ENCODE measurements at regions not wholly inside any gene's neighbourhood (a gene's known extent, or its start where the extent isn't known, plus 50 kb on each side); places are given as distances from the start of the nearest gene placed in this dataset.

DNA sequence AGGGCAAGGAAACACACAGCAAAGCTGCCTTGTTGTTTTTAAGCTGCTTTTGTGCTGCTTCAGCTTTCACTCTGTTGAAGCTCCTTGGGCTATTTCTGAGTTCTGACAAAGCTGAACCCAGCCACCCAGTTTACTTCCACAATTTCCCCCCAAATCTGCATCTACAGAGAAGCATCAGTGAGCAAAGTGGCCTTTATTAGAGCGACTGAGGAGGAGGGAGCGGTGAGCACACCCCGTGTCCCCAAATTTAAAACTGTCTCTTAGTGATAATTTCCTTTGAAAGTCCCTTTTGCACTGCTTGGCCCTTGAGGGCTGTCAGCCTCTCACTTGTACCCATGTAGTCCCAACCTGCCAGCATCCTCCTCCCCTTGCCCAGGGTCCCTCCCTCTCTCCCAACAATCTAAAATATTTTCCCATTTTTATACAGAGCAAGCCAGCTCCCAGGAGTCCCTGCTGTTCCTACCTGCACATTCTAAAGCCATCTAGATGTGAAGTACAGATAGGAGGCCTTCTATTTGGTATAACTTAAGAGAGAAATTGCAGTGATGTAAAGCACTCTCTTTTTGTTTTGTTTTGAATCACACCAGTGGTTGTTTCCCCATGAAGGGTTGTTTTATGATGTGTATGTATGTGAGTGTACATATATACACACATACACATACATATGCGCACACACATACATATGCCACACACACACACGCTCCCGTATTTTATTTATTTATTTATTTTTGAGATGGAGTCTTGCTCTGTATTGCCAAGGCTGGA lies 313.5 kb downstream of the TLE4 start:
- Histone ChIP-seq H3K27me3 (peaks cover 7% of the 10 kb centered on the region), H2AFZ (no peak overlapping the region), H3K4me2 (no peak overlapping the region), H3K4me1 (ENCODE audit: insufficient read depth) (no peaks in the 10 kb centered on the region), H3K27ac (no peak overlapping the region), H3K36me3 (replicated peaks; ENCODE audit: insufficient read depth, low read depth) (no peaks in the 10 kb centered on the region), H3K9me3 (ENCODE audit: low read depth) (no peaks in the 10 kb centered on the region), H3K4me3 (no peak overlapping the region), H3K79me2 (no peaks in the 10 kb centered on the region), H4K20me1 (ENCODE audit: insufficient read depth, poor library complexity, severe bottlenecking) (no peaks in the 10 kb centered on the region), H3K9me2 (replicated peaks; ENCODE audit: insufficient read depth) (no peaks in the 10 kb centered on the region)
- TF ChIP-seq EZH2 (IDR thresholded peaks at IDR 0.05; ENCODE audit: borderline replicate concordance) (no peak), EZH2phosphoT487 (IDR thresholded peaks at IDR 0.05; ENCODE audit: low read depth, severe bottlenecking, unreplicated experiment) (no peak)
- TF ChIP-seq, protein P1, sequence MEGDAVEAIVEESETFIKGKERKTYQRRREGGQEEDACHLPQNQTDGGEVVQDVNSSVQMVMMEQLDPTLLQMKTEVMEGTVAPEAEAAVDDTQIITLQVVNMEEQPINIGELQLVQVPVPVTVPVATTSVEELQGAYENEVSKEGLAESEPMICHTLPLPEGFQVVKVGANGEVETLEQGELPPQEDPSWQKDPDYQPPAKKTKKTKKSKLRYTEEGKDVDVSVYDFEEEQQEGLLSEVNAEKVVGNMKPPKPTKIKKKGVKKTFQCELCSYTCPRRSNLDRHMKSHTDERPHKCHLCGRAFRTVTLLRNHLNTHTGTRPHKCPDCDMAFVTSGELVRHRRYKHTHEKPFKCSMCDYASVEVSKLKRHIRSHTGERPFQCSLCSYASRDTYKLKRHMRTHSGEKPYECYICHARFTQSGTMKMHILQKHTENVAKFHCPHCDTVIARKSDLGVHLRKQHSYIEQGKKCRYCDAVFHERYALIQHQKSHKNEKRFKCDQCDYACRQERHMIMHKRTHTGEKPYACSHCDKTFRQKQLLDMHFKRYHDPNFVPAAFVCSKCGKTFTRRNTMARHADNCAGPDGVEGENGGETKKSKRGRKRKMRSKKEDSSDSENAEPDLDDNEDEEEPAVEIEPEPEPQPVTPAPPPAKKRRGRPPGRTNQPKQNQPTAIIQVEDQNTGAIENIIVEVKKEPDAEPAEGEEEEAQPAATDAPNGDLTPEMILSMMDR (IDR thresholded peaks at IDR 0.05; ENCODE audit: poor library complexity), result no peak
- WGBS (ENCODE audit: low lambda C conversion rate, missing lambda C conversion rate), result 99% methylated on average over 6 of the region's 6 CpGs
- DNase-seq (ENCODE audit: low spot score), result no peak

GRCh38 chr9:79884546-79884945 lies 312.8 kb downstream of the TLE4 start:
- Histone ChIP-seq H3K36me3 (replicated peaks; ENCODE audit: insufficient read depth, low read depth) (no peaks in the 10 kb centered on the region), H3K27ac (no peak overlapping the region), H3K9me3 (ENCODE audit: low read depth) (no peaks in the 10 kb centered on the region), H3K9me2 (replicated peaks; ENCODE audit: insufficient read depth) (no peaks in the 10 kb centered on the region), H3K27me3 (peaks cover 7% of the 10 kb centered on the region), H4K20me1 (ENCODE audit: insufficient read depth, poor library complexity, severe bottlenecking) (no peaks in the 10 kb centered on the region), H3K4me1 (ENCODE audit: insufficient read depth) (no peaks in the 10 kb centered on the region), H3K4me2 (no peak overlapping the region), H3K79me2 (no peaks in the 10 kb centered on the region), H3K4me3 (no peak overlapping the region), H2AFZ (no peak overlapping the region)
- WGBS (ENCODE audit: low lambda C conversion rate, missing lambda C conversion rate), result 70% methylated on average over 4 of the region's 4 CpGs
- no peak for DNase-seq (ENCODE audit: low spot score)
- no peak for TF ChIP-seq EZH2phosphoT487 (IDR thresholded peaks at IDR 0.05; ENCODE audit: low read depth, severe bottlenecking, unreplicated experiment)
- TF ChIP-seq EZH2 (IDR thresholded peaks at IDR 0.05; ENCODE audit: borderline replicate concordance), result no peak
- TF ChIP-seq, protein P1 (IDR thresholded peaks at IDR 0.05; ENCODE audit: poor library complexity), result no peak

- no peak for TF ChIP-seq EZH2phosphoT487 (IDR thresholded peaks at IDR 0.05; ENCODE audit: low read depth, severe bottlenecking, unreplicated experiment)
- TF ChIP-seq, protein P1 (IDR thresholded peaks at IDR 0.05; ENCODE audit: poor library complexity), result no peak
- no peak for TF ChIP-seq EZH2 (IDR thresholded peaks at IDR 0.05; ENCODE audit: borderline replicate concordance)
Observed at GRCh38 chr9:79883073-79883645, 311.4 kb downstream of the TLE4 start.

More at GRCh38 chr9:79883073-79883645, 311.4 kb downstream of the TLE4 start:
- H3K27me3 ChIP-seq, result peaks cover 7% of the 10 kb centered on the region
- no peaks in the 10 kb centered on the region for H3K36me3 ChIP-seq (replicated peaks; ENCODE audit: insufficient read depth, low read depth)
- no peaks in the 10 kb centered on the region for H3K79me2 ChIP-seq
- H3K4me1 ChIP-seq (ENCODE audit: insufficient read depth), result no peaks in the 10 kb centered on the region
- H3K9me2 ChIP-seq (replicated peaks; ENCODE audit: insufficient read depth), result no peaks in the 10 kb centered on the region
- H3K4me3 ChIP-seq, result no peak overlapping the region
- no peak for DNase-seq (ENCODE audit: low spot score)
- H4K20me1 ChIP-seq (ENCODE audit: insufficient read depth, poor library complexity, severe bottlenecking), result no peaks in the 10 kb centered on the region
- no peak overlapping the region for H3K4me2 ChIP-seq
- no peak overlapping the region for H3K27ac ChIP-seq
- WGBS (ENCODE audit: low lambda C conversion rate, missing lambda C conversion rate), result 83% methylated on average over 3 of the region's 3 CpGs
- no peaks in the 10 kb centered on the region for H3K9me3 ChIP-seq (ENCODE audit: low read depth)
- H2AFZ ChIP-seq, result no peak overlapping the region

Measured in hepatocyte (in vitro differentiated cells).